NT2/D1 (cell line): ENCODE measurements at regions not wholly inside any gene's neighbourhood (a gene's known extent, or its start where the extent isn't known, plus 50 kb on each side); places are given as distances from the start of the nearest gene placed in this dataset.

Experiments used
- SUZ12 ChIP-seq: IDR thresholded peaks from 2 replicates; pipeline ENCODE4 v1.6.1; 2011; ENCODE audit not compliant: insufficient read length, insufficient read depth; ENCODE audit errors: extremely low read depth
- YY1 ChIP-seq: IDR thresholded peaks from 2 replicates; pipeline ENCODE4 v1.6.1; 2011; ENCODE audit not compliant: insufficient read length, insufficient read depth

DNA sequence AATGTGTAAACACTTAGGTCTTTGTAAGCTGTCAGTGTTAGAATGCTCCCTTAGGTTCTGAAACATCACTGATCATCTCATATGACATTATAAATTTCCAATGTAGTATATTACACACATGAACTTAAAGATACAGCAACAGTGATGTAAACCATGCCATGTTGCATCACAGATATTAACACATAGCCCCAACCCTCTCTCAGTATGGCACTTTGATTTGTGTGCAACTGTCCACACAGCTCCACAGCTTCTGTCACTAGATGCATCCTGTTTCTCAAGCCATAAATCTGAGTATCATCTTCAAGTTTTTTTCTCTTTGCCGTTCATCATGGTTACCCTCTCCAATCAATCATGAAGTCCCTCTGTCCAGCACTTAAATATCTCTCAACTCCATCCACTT, 69.2 kb upstream of the LRP1B start:
- TF ChIP-seq YY1 (no peak), SUZ12 (no peak)
